ENCODE measurements at regions not wholly inside any gene's neighbourhood (a gene's known extent, or its start where the extent isn't known, plus 50 kb on each side); places are given as distances from the start of the nearest gene placed in this dataset.

GRCh38 chr1:98480271-98480670, 181.2 kb upstream of the SNX7 start:
- no peak for DNase-seq

- DNase-seq = no peak
These were observed 183.4 kb upstream of the SNX7 start for GRCh38 chr1:98478121-98478520.

GRCh38 chr1:98472878-98473277, 188.6 kb upstream of the SNX7 start:
- no peak for DNase-seq

GRCh38 chr1:98471633-98472032, 189.9 kb upstream of the SNX7 start:
- no peak for DNase-seq

- peak; percentile 55 to 77 (median 64) for DNase-seq
These were observed 193.3 kb upstream of the SNX7 start for GRCh38 chr1:98468111-98468717.

GRCh38 chr1:98467586-98467985, 193.9 kb upstream of the SNX7 start:
- no peak for DNase-seq

GRCh38 chr1:98467122-98467521, 194.4 kb upstream of the SNX7 start:
- no peak for DNase-seq

- no peak for DNase-seq
These were observed 199.6 kb upstream of the SNX7 start for GRCh38 chr1:98461873-98462385.

- no peak for DNase-seq
These were observed 201.4 kb upstream of the SNX7 start for GRCh38 chr1:98460136-98460535.

GRCh38 chr1:98459486-98459870, 202.0 kb upstream of the SNX7 start:
- no peak for DNase-seq

GRCh38 chr1:98458511-98459485, 202.7 kb upstream of the SNX7 start:
- DNase-seq = no peak

- DNase-seq = no peak
These were observed 204.3 kb upstream of the SNX7 start for GRCh38 chr1:98457248-98457647.

- DNase-seq = no peak
These were observed 206.9 kb upstream of the SNX7 start for GRCh38 chr1:98454666-98455065.

- no peak for DNase-seq
These were observed 208.5 kb upstream of the SNX7 start for GRCh38 chr1:98453066-98453465.

- DNase-seq = peak; percentile 7 to 61 (median 35)
These were observed 209.4 kb upstream of the SNX7 start for GRCh38 chr1:98452162-98452561.

GRCh38 chr1:98441281-98441680, 220.2 kb upstream of the SNX7 start:
- DNase-seq = no peak

- DNase-seq = no peak
These were observed 222.1 kb upstream of the SNX7 start for GRCh38 chr1:98439471-98439870.

GRCh38 chr1:98437540-98437939, 224.0 kb upstream of the SNX7 start:
- DNase-seq = no peak

- no peak for DNase-seq
These were observed 224.5 kb upstream of the SNX7 start for GRCh38 chr1:98437011-98437410.

- no peak for DNase-seq
These were observed 231.5 kb upstream of the SNX7 start for GRCh38 chr1:98429965-98430443.

- DNase-seq = no peak
These were observed 232.7 kb upstream of the SNX7 start for GRCh38 chr1:98428864-98429263.

GRCh38 chr1:98427664-98428063, 233.9 kb upstream of the SNX7 start:
- no peak for DNase-seq

GRCh38 chr1:98426092-98426491, 235.4 kb upstream of the SNX7 start:
- no peak for DNase-seq

GRCh38 chr1:98422816-98423215, 238.7 kb upstream of the SNX7 start:
- no peak for DNase-seq

Data from suppressor macrophage (primary cell).